Right lobe of liver (tissue), 6 donors: ENCODE measurements at regions not wholly inside any gene's neighbourhood (a gene's known extent, or its start where the extent isn't known, plus 50 kb on each side); places are given as distances from the start of the nearest gene placed in this dataset.

Experiments
- ATAC-seq, 4 donors: fragments of 200-7000 bp; cut with Tn5 transposase; one replicate each; pipeline ENCODE4 v1.9.1; 2020; ENCODE audit warnings: mild to moderate bottlenecking in 4 of 4, moderate library complexity in 4 of 4
- DNase-seq, 3 donors: peaks; one replicate each; pipeline ENCODE4 v3.0.0-alpha.2; 2020
- H3K27ac ChIP-seq, 3 donors: fragments of 200-600 bp; one replicate each; pipeline ENCODE4 v1.8.0; 2022
- H3K27me3 ChIP-seq, 2 donors: fragments of 200-600 bp; one replicate each; pipeline ENCODE4 v1.8.0; 2022
- H3K36me3 ChIP-seq, 4 donors: fragments of 200-600 bp; sonication (generic) in 1 of 4; one replicate each; pipeline versions ENCODE4 v1.5.1 to v1.8.0; 2017 to 2022; ENCODE audit warnings: control low read depth in 1 of 4
- H3K4me1 ChIP-seq, 4 donors: fragments of 200-600 bp; sonication (generic) in 1 of 4; one replicate each; pipeline versions ENCODE4 v1.5.1 to v1.8.0; 2017 to 2022; ENCODE audit warnings: control low read depth in 1 of 4
- H3K4me3 ChIP-seq, 3 donors: fragments of 200-600 bp; one replicate each; pipeline ENCODE4 v1.8.0; 2022
- H3K9me3 ChIP-seq, 4 donors: fragments of 200-600 bp; sonication (generic) in 1 of 4; one replicate each; pipeline versions ENCODE4 v1.5.1 to v1.8.0; 2017 to 2022; ENCODE audit warnings: control low read depth in 1 of 4
- POLR2A ChIP-seq: fragments of 450-650 bp; IDR thresholded peaks from one replicate; pipeline ENCODE4 v1.6.1; 2017; ENCODE audit warnings: antibody characterized with exemption, mild to moderate bottlenecking
- WGBS: methylation state at CpG from one replicate; pipeline ENCODE4 v1.1.6; 2018; ENCODE audit warnings: low coverage, low lambda C conversion rate; ENCODE audit not compliant: insufficient coverage; ENCODE audit errors: missing lambda C conversion rate; 5-methylcytosine and 5-hydroxymethylcytosine counted together
- intact Hi-C, 2 donors: fragments of 100-400 bp; cut with DNase I; formaldehyde crosslinking; loops; one replicate each; pipeline versions ENCODE4 v1.11.2 to v1.14.1; 2022
- TF ChIP-seq, protein P1 (sequence below), 4 donors: fragments of 200-600 bp in 3 of 4; fragments of 450-650 bp in 1 of 4; IDR thresholded peaks; one replicate each; pipeline versions ENCODE4 v1.5.1 to v1.8.0; 2016 to 2022; ENCODE audit warnings: antibody characterized with exemption in 4 of 4, mild to moderate bottlenecking in 2 of 4
- donor health status: DM: no; HTN: yes; CAD: no.
- donor health status: DM: no; HTN: no; CAD: no.
- donor health status: DM: no; HTN: no; CAD: no.
- donor health status: DM: no; HTN: yes; CAD: no.
- donor health status: DM: no; HTN: yes; CAD: no.

DNA sequence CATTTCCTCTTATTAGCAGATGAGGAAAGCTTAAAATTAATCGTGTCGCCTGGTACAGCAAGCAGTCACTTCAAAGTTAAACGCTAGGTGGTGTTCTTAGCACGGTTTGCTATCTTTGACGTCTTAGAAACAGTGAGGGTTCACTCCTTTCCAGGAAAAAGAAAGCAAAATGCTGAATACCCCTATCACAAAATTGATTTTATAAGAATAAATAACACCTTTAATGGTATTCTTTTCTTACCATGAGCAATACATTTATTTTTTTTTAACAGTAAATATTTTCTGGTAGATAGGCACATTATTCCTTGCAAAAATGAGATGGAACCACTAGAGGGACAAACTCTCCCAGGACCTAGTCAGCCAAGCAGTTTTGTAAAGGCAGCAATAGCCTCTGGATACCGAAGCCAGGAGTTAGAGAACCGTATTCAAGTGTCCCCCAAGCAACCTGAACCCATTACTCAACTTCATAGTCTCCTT is 153.9 kb downstream of the KDR start:
- Histone ChIP-seq H3K4me1 (no peaks in the 10 kb centered on the region), H3K36me3 (no peaks in the 10 kb centered on the region), H3K9me3 (no peaks in the 10 kb centered on the region), H3K4me3 (no peak overlapping the region), H3K27me3 (no peaks in the 10 kb centered on the region), H3K27ac (no peak overlapping the region)
- intact Hi-C loops: no loop called here
- ATAC-seq (peak; percentile 65 to 84 (median 76)), DNase-seq (no peak)
- WGBS: 4% methylated on average over 7 of the region's 7 CpGs
- TF ChIP-seq, protein P1, sequence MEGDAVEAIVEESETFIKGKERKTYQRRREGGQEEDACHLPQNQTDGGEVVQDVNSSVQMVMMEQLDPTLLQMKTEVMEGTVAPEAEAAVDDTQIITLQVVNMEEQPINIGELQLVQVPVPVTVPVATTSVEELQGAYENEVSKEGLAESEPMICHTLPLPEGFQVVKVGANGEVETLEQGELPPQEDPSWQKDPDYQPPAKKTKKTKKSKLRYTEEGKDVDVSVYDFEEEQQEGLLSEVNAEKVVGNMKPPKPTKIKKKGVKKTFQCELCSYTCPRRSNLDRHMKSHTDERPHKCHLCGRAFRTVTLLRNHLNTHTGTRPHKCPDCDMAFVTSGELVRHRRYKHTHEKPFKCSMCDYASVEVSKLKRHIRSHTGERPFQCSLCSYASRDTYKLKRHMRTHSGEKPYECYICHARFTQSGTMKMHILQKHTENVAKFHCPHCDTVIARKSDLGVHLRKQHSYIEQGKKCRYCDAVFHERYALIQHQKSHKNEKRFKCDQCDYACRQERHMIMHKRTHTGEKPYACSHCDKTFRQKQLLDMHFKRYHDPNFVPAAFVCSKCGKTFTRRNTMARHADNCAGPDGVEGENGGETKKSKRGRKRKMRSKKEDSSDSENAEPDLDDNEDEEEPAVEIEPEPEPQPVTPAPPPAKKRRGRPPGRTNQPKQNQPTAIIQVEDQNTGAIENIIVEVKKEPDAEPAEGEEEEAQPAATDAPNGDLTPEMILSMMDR (IDR thresholded peaks at IDR 0.05): peak; percentile 37 to 69 (median 58)
- no peak for TF ChIP-seq POLR2A

DNA sequence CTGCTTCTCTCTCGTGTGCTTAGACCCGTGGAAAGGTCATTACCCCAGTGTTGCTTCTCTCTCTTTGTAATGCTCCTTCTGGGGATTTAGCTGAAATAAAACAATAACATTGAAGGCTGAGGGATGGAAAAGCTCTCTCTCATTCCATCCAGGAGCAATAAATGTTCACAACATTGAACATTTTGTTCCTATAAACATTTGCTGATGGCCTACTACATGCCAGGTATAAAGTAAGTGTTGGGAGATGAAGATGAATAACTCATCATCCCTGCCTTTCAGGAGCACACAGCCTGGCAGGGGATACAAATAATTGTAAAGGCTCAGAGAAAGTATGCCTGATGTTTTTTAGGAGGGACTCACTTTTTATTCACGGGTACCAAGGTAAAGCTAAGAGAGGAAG is 158.1 kb downstream of the KDR start:
- intact Hi-C loops: no loop called here
- DNase-seq (no peak), ATAC-seq (no peak)
- 45% methylated on average over 3 of the region's 3 CpGs for whole genome bisulfite sequencing
- Histone ChIP-seq H3K9me3 (no peaks in the 10 kb centered on the region), H3K36me3 (no peaks in the 10 kb centered on the region), H3K27me3 (no peaks in the 10 kb centered on the region), H3K4me1 (no peaks in the 10 kb centered on the region), H3K4me3 (no peak overlapping the region), H3K27ac (no peak overlapping the region)
- TF ChIP-seq, protein P1 (IDR thresholded peaks at IDR 0.05): no peak
- TF ChIP-seq POLR2A: no peak

DNA sequence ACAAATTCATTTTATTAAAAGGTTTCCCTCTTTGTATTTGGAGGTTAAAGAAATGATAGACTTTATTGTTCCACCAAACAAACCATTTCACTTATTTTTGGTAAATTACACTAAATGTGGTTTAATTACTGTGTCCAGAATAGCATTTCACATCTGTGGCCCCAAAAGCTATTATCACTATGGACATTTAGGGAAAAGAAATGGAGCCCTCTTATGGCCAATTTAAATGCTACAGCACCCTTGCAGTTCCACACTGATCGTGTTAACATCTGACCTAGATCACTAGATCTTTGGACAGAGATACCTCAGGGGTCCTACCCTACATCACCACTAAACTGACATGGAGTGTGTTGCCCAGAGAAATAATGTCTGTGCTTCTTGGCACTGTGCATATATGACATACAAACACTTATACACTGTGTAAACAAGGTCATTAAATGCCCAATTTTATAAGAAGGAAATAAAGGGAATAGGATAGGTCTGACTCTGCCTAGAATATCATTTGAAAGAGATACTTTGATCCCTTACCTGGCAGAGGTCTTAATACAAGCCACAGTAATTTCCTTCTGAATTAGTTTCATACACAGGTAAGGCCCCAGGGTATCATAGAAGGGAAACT is 163.9 kb downstream of the KDR start:
- DNase-seq (no peak), ATAC-seq (peak in 3 of 4 donors; percentile 25 to 48 (median 39))
- intact Hi-C loops: no loop called here
- Histone ChIP-seq H3K27me3 (no peaks in the 10 kb centered on the region), H3K9me3 (no peaks in the 10 kb centered on the region), H3K4me3 (no peak overlapping the region), H3K36me3 (no peaks in the 10 kb centered on the region), H3K27ac (no peak overlapping the region), H3K4me1 (no peaks in the 10 kb centered on the region)
- WGBS: 0% methylated on average over 1 of the region's 1 CpG
- TF ChIP-seq POLR2A: no peak
- TF ChIP-seq, protein P1 (IDR thresholded peaks at IDR 0.05): peak; percentile 19 to 57 (median 41)

DNA sequence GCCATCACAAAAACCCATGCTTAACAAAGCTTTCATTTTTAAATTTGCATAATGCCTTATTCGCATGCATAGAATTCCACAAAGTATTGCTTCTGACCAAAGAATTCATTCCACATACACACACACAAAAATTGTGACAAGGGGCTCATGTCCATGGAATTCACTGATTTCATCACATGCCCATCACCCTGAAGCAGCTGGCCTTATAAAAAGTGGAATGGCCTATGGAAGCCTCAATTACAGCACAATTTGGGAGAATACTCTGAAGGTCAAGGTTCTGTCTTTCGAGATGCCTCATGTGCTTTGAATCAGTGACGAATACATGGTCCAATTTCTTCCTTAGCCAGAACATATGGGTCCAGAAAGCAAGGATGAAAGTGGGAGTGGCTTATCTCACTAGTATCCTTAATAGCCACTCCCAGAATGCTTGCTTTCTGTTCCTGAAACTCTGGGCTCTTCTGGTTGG is 165.7 kb downstream of the KDR start:
- intact Hi-C loops: no loop called here

More for the DNA sequence above, 165.7 kb downstream of the KDR start:
- 77% methylated on average over 3 of the region's 3 CpGs for WGBS
- ATAC-seq: no peak
- H3K36me3 ChIP-seq: no peaks in the 10 kb centered on the region
- TF ChIP-seq, protein P1 (IDR thresholded peaks at IDR 0.05): no peak
- no peak for TF ChIP-seq POLR2A
- no peaks in the 10 kb centered on the region for H3K9me3 ChIP-seq
- DNase-seq: no peak
- H3K4me1 ChIP-seq: no peaks in the 10 kb centered on the region
- H3K27me3 ChIP-seq: no peaks in the 10 kb centered on the region
- no peak overlapping the region for H3K4me3 ChIP-seq
- H3K27ac ChIP-seq: no peak overlapping the region
